K562 (cell line): ENCODE measurements at regions not wholly inside any gene's neighbourhood (a gene's known extent, or its start where the extent isn't known, plus 50 kb on each side); places are given as distances from the start of the nearest gene placed in this dataset.

Experiments
- ATAC-seq: fragments of 200-7000 bp; cut with Tn5 transposase; 3 replicates; pipeline ENCODE4 v1.9.1; 2020; ENCODE audit warnings: moderate library complexity
- BruUV-seq: library from RNA; stranded (reverse); fragments of 400-500 nt; replicated peaks from 2 replicates; lab custom pipeline; 2021; lab: Mats Ljungman, UMichigan
- CTCF ChIA-PET: fragments of 300-600 bp; formaldehyde crosslinking; extraction: SDS; loops from one replicate; lab custom pipeline; 2021; ENCODE audit warnings: low intra/inter-chr PET ratio; lab: Yijun Ruan, JAX
- POLR2A ChIA-PET: fragments of 300-600, 350-650 bp; sonication (Branson Sonifier 250); formaldehyde crosslinking; extraction: SDS; loops from one replicate; lab custom pipeline; 2021; ENCODE audit warnings: antibody characterized with exemption, inconsistent platforms; lab: Yijun Ruan, JAX
- DNase-seq, 4 experiments: peaks; one replicate each; pipeline versions ENCODE4 v3.0.0 to v3.0.0-alpha.2; 2011 to 2018; ENCODE audit warnings: low spot score in 3 of 4, mixed read lengths in 3 of 4; ENCODE audit errors: extremely low read depth in 1 of 4
- FAIRE-seq: peaks from 2 replicates; lab custom pipeline; 2011; peaks lifted over from hg19 to GRCh38; lab: Jason Lieb, UNC
- H2AFZ ChIP-seq: 2 replicates; pipeline ENCODE4 v1.6.0; 2011; ENCODE audit warnings: low read depth, low read length, control low read depth, inconsistent platforms
- H3K27ac ChIP-seq: fragments of 200-600 bp; 3 replicates; pipeline ENCODE4 v1.8.0; 2011; ENCODE audit warnings: low read depth, mild to moderate bottlenecking, control low read depth, inconsistent platforms, low read length, moderate library complexity, mixed read lengths; ENCODE audit errors: extremely low read depth
- H3K27me3 ChIP-seq, 2 experiments: fragments of 300-600 bp in 1 of 2; 2 replicates in 1 of 2; 3 replicates in 1 of 2; pipeline versions ENCODE4 v1.6.0 to v1.8.0; 2011; ENCODE audit warnings: inconsistent platforms in 2 of 2, low read length in 2 of 2, mild to moderate bottlenecking in 1 of 2, mixed read lengths in 1 of 2, moderate library complexity in 1 of 2; ENCODE audit not compliant: control insufficient read depth in 2 of 2, insufficient read depth in 2 of 2
- H3K36me3 ChIP-seq: fragments of 300-600 bp; 3 replicates; pipeline ENCODE4 v1.8.0; 2011; ENCODE audit warnings: mild to moderate bottlenecking, low read length, inconsistent platforms; ENCODE audit not compliant: control insufficient read depth, insufficient read depth
- H3K4me1 ChIP-seq, 2 experiments: fragments of 200-600 bp in 1 of 2; replicated peaks in 1 of 2; 2 replicates in 1 of 2; 3 replicates in 1 of 2; pipeline versions ENCODE4 v1.5.1 to v1.8.0; 2011; ENCODE audit warnings: inconsistent platforms in 2 of 2, low read length in 2 of 2, mild to moderate bottlenecking in 1 of 2, mixed read lengths in 1 of 2, moderate library complexity in 1 of 2; ENCODE audit not compliant: control insufficient read depth in 2 of 2, insufficient read depth in 2 of 2
- H3K4me2 ChIP-seq: 2 replicates; pipeline ENCODE4 v1.6.1; 2011; ENCODE audit warnings: low read length, control low read depth, inconsistent platforms, mixed read lengths; ENCODE audit not compliant: insufficient read depth
- H3K4me3 ChIP-seq: fragments of 200-600 bp; sonication (generic), shearing (Covaris generic); 2 replicates; pipeline ENCODE4 v1.5.1; 2016; ENCODE audit warnings: control low read depth, inconsistent platforms
- H3K79me2 ChIP-seq: fragments of 200-600 bp; 3 replicates; pipeline ENCODE4 v1.8.0; 2011; ENCODE audit warnings: low read length, inconsistent platforms; ENCODE audit not compliant: control insufficient read depth, insufficient read depth
- H3K9ac ChIP-seq, 2 experiments: 2 replicates each; pipeline versions ENCODE4 v1.6.0 to v1.6.1; 2011; ENCODE audit warnings: low read depth in 2 of 2, low read length in 2 of 2, control low read depth in 1 of 2, inconsistent platforms in 1 of 2, mild to moderate bottlenecking in 1 of 2, mixed read lengths in 1 of 2; ENCODE audit not compliant: insufficient read depth in 1 of 2
- H3K9me1 ChIP-seq: one replicate; pipeline ENCODE4 v1.6.0; 2011; ENCODE audit warnings: inconsistent platforms, mild to moderate bottlenecking, low read length, moderate library complexity; ENCODE audit not compliant: control insufficient read depth, insufficient read depth
- H3K9me3 ChIP-seq: replicated peaks from 2 replicates; pipeline ENCODE4 v1.5.1; 2011; ENCODE audit warnings: low read depth, low read length, inconsistent platforms; ENCODE audit not compliant: control insufficient read depth, insufficient read depth
- H4K20me1 ChIP-seq: replicated peaks from 2 replicates; pipeline ENCODE4 v1.6.1; 2011; ENCODE audit warnings: low read length, inconsistent platforms, mixed read lengths; ENCODE audit not compliant: control insufficient read depth, insufficient read depth
- BCL6 ChIP-seq: fragments of 250-450 bp; sonication (Bioruptor Pico); IDR thresholded peaks from 2 replicates; pipeline ENCODE4 v1.4.0; 2020
- HNRNPK ChIP-seq: fragments of 200-400 bp; formaldehyde crosslinking; IDR thresholded peaks from one replicate; pipeline ENCODE4 v1.6.1; 2018; ENCODE audit warnings: mild to moderate bottlenecking, low read depth, low read length; ENCODE audit not compliant: poor library complexity, severe bottlenecking
- MAFG ChIP-seq: fragments of 450-650 bp; conservative IDR thresholded peaks from 2 replicates; pipeline ENCODE4 v1.6.1; 2016; ENCODE audit warnings: missing genetic modification characterization, missing compliant biosample characterization
- MBD2 ChIP-seq: sonication (generic); IDR thresholded peaks from 2 replicates; pipeline ENCODE4 v1.6.1; 2016; ENCODE audit warnings: low read depth, borderline replicate concordance
- MED1 ChIP-seq: sonication (generic); formaldehyde crosslinking; IDR thresholded peaks from 2 replicates; pipeline ENCODE4 v1.8.1; 2023; ENCODE audit warnings: missing genetic modification reagents, borderline replicate concordance
- NCOR1 ChIP-seq: fragments of 450-650 bp; IDR thresholded peaks from 2 replicates; pipeline ENCODE4 v1.6.1; 2016; ENCODE audit warnings: mild to moderate bottlenecking, moderate library complexity
- RBBP5 ChIP-seq: fragments of 200-600 bp; sonication (generic); IDR thresholded peaks from 2 replicates; pipeline ENCODE4 v1.6.1; 2012; ENCODE audit warnings: borderline replicate concordance, mild to moderate bottlenecking, low read length, control low read depth, inconsistent platforms; ENCODE audit not compliant: insufficient read depth, poor library complexity, severe bottlenecking
- SIRT6 ChIP-seq: IDR thresholded peaks from one replicate; pipeline ENCODE4 v1.6.1; 2012; ENCODE audit warnings: low read depth, mild to moderate bottlenecking, control low read depth, inconsistent platforms, low read length, moderate library complexity
- SMARCB1 ChIP-seq: IDR thresholded peaks from 2 replicates; pipeline ENCODE4 v1.6.1; 2011; ENCODE audit warnings: improper control_type of control experiment, low read depth; ENCODE audit not compliant: insufficient read length
- TAF15 ChIP-seq: fragments of 200-400 bp; formaldehyde crosslinking; IDR thresholded peaks from 2 replicates; pipeline ENCODE4 v1.6.1; 2017; ENCODE audit warnings: mild to moderate bottlenecking, low read depth, low read length, moderate library complexity
- ZNF224 ChIP-seq: sonication (generic); formaldehyde crosslinking; IDR thresholded peaks from 2 replicates; pipeline ENCODE4 v1.8.0; 2022; ENCODE audit warnings: mild to moderate bottlenecking, missing genetic modification reagents
- WGBS: fragments of 100-300 bp; shearing (Covaris generic); methylation state at CpG from one replicate; pipeline ENCODE4 v1.1.6; 2016; ENCODE audit warnings: low coverage, mixed read lengths; ENCODE audit not compliant: insufficient coverage; ENCODE audit errors: missing lambda C conversion rate; 5-methylcytosine and 5-hydroxymethylcytosine counted together
- in situ Hi-C: fragments of 300-500 bp; cut with MboI; formaldehyde crosslinking; loops from 4 replicates; pipeline ENCODE4 v1.15.0; 2018; ENCODE audit warnings: inconsistent platforms, mixed read lengths
- intact Hi-C: fragments of 100-400 bp; cut with micrococcal nuclease; formaldehyde crosslinking; loops from 2 replicates; pipeline ENCODE4 v1.14.2; 2022
- TF ChIP-seq, protein P1 (sequence below): fragments of 200-800 bp; sonication (Bioruptor generic); IDR thresholded peaks from 2 replicates; pipeline ENCODE4 v1.6.1; 2017; ENCODE audit warnings: missing genetic modification characterization, missing compliant biosample characterization
- TF ChIP-seq, protein P2 (sequence below): sonication (generic); formaldehyde crosslinking; IDR thresholded peaks from 2 replicates; pipeline ENCODE4 v1.8.0; 2022; ENCODE audit warnings: mild to moderate bottlenecking, low read depth, missing genetic modification reagents
- TF ChIP-seq, protein P3 (sequence below): fragments of 250-450 bp; sonication (Bioruptor Pico); IDR thresholded peaks from 2 replicates; pipeline ENCODE4 v1.8.0; 2022; ENCODE audit warnings: inconsistent platforms, mild to moderate bottlenecking, moderate library complexity, borderline replicate concordance
- TF ChIP-seq, protein P4 (sequence below), 3 experiments: fragments of 200-800 bp in 1 of 3; sonication (Bioruptor generic) in 1 of 3; sonication (generic) in 1 of 3; formaldehyde crosslinking in 1 of 3; IDR thresholded peaks; 2 replicates each; pipeline versions ENCODE4 v1.6.1 to v1.8.0; 2016 to 2022; ENCODE audit warnings: mild to moderate bottlenecking in 2 of 3, missing compliant biosample characterization in 2 of 3, missing genetic modification characterization in 2 of 3, missing genetic modification reagents in 1 of 3
- TF ChIP-seq, protein P5 (sequence below): fragments of 250-450 bp; sonication (Bioruptor Pico); IDR thresholded peaks from 2 replicates; pipeline ENCODE4 v1.8.0; 2022; ENCODE audit warnings: moderate library complexity, mild to moderate bottlenecking, inconsistent platforms

DNA sequence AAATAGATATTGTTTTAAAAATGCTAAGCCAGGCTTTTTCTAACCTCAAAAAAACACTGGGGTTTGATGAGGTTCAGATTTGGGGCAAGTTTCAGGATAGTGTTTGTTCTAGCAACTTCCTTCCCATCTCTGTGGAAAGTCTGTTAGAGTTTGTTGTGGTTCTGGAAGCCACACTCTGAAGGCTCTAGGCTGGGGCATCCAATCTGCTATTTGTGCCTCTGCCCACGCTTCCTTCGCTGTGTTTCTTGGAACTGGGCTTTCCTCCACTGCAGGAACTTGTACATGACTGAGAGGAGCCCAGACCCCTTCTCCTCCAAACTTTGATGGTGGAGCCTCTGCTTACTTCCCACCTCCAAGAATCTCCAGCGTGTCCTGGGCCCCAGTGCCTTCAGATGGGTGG lies 108.5 kb upstream of the SLC25A13 start (continued):
- TF ChIP-seq, protein P1, sequence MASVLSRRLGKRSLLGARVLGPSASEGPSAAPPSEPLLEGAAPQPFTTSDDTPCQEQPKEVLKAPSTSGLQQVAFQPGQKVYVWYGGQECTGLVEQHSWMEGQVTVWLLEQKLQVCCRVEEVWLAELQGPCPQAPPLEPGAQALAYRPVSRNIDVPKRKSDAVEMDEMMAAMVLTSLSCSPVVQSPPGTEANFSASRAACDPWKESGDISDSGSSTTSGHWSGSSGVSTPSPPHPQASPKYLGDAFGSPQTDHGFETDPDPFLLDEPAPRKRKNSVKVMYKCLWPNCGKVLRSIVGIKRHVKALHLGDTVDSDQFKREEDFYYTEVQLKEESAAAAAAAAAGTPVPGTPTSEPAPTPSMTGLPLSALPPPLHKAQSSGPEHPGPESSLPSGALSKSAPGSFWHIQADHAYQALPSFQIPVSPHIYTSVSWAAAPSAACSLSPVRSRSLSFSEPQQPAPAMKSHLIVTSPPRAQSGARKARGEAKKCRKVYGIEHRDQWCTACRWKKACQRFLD (CRISPR knock-in tag), result no peak
- TF ChIP-seq, protein P2, sequence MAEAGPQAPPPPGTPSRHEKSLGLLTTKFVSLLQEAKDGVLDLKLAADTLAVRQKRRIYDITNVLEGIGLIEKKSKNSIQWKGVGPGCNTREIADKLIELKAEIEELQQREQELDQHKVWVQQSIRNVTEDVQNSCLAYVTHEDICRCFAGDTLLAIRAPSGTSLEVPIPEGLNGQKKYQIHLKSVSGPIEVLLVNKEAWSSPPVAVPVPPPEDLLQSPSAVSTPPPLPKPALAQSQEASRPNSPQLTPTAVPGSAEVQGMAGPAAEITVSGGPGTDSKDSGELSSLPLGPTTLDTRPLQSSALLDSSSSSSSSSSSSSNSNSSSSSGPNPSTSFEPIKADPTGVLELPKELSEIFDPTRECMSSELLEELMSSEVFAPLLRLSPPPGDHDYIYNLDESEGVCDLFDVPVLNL (CRISPR knock-in tag), result no peak
- TF ChIP-seq BCL6 (CRISPR knock-in tag) (no peak), ZNF224 (CRISPR knock-in tag) (no peak), RBBP5 (no peak)
- TF ChIP-seq, protein P3, sequence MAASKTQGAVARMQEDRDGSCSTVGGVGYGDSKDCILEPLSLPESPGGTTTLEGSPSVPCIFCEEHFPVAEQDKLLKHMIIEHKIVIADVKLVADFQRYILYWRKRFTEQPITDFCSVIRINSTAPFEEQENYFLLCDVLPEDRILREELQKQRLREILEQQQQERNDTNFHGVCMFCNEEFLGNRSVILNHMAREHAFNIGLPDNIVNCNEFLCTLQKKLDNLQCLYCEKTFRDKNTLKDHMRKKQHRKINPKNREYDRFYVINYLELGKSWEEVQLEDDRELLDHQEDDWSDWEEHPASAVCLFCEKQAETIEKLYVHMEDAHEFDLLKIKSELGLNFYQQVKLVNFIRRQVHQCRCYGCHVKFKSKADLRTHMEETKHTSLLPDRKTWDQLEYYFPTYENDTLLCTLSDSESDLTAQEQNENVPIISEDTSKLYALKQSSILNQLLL (CRISPR knock-in tag), result no peak

DNA sequence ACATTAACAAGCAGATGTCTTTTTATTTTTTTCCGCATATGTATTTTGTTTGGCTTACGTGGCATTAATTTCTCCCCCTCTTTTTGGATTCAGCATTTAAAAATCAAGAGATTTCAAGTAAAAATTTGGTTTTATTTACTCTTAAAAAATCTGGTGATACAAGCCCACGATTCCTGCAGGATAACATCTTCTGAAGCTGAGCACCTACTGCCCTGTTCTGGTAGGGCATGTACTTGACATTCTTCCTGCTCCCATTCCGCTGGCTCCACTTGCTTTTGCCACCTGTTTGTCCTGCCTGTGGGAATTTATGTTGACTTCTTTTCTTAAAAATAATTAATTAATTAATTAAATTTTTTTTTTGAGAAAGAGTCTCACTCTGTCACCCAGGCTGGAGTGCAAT lies 105.2 kb upstream of the SLC25A13 start:
- ChIA-PET POLR2A (interaction anchor here (0.7 kb wide), 1 partner anchor 704 kb away, joined by 3 read pairs; no protein-coding TSS in a partner anchor), CTCF (no interaction called here)
- DNase-seq, result no peak
- H3K27me3 ChIP-seq, result no peaks in the 10 kb centered on the region; a peak in 1 of 5 replicates
- BruUV-seq, result no TSS peak
- H3K36me3 ChIP-seq, result no peaks in the 10 kb centered on the region
- no peak overlapping the region for H3K9ac ChIP-seq
- H3K4me3 ChIP-seq, result no peak overlapping the region
- H3K4me2 ChIP-seq, result no peak overlapping the region
- H3K9me3 ChIP-seq, result no peaks in the 10 kb centered on the region
- no peaks in the 10 kb centered on the region for H3K79me2 ChIP-seq
- H3K27ac ChIP-seq, result no peak overlapping the region
- FAIRE-seq, result no peak
- no peak overlapping the region for H2AFZ ChIP-seq
- H3K4me1 ChIP-seq, result no peaks in the 10 kb centered on the region
- H4K20me1 ChIP-seq, result no peaks in the 10 kb centered on the region
- no peak for ATAC-seq
- in situ Hi-C loops (no loop called here), intact Hi-C loops (no loop called here)
- H3K9me1 ChIP-seq, result no peaks in the 10 kb centered on the region
- 0% methylated on average over 4 of the region's 4 CpGs for WGBS
- TF ChIP-seq HNRNPK, result no peak
- no peak for TF ChIP-seq MAFG (tag)
- no peak for TF ChIP-seq NCOR1
- TF ChIP-seq, protein P4, sequence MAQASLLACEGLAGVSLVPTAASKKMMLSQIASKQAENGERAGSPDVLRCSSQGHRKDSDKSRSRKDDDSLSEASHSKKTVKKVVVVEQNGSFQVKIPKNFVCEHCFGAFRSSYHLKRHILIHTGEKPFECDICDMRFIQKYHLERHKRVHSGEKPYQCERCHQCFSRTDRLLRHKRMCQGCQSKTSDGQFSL (CRISPR knock-in tag; IDR thresholded peaks at IDR 0.05), result no peak
- TF ChIP-seq, protein P4 (tag; IDR thresholded peaks at IDR 0.05), result no peak
- no peak for TF ChIP-seq MBD2
- no peak for TF ChIP-seq SMARCB1
- no peak for TF ChIP-seq MED1 (CRISPR knock-in tag)
- TF ChIP-seq, protein P5, sequence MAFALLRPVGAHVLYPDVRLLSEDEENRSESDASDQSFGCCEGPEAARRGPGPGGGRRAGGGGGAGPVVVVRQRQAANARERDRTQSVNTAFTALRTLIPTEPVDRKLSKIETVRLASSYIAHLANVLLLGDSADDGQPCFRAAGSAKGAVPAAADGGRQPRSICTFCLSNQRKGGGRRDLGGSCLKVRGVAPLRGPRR, result no peak
- no peak for TF ChIP-seq TAF15
- no peak for TF ChIP-seq SIRT6
